Prostate gland (tissue), 2 donors: ENCODE measurements at regions not wholly inside any gene's neighbourhood (a gene's known extent, or its start where the extent isn't known, plus 50 kb on each side); places are given as distances from the start of the nearest gene placed in this dataset.

Source experiments
- DNase-seq: peaks from one replicate; pipeline ENCODE4 v3.0.0-alpha.2; 2019; ENCODE audit warnings: low spot score
- H3K27ac ChIP-seq, 2 donors: fragments of 200-600 bp; sonication (generic); 2 replicates each; pipeline ENCODE4 v1.5.1; 2017 to 2019
- H3K27me3 ChIP-seq: fragments of 200-600 bp; sonication (generic); replicated peaks from 2 replicates; pipeline ENCODE4 v1.5.1; 2019; ENCODE audit not compliant: insufficient read depth
- H3K36me3 ChIP-seq, 2 donors: fragments of 200-600 bp; sonication (generic); 1 replicate in 1 of 2; 2 replicates in 1 of 2; pipeline versions ENCODE4 v1.5.1 to v1.8.1; 2017 to 2019
- H3K4me1 ChIP-seq: fragments of 200-600 bp; sonication (generic); replicated peaks from 2 replicates; pipeline ENCODE4 v1.5.1; 2019
- H3K4me3 ChIP-seq, 2 donors: fragments of 200-600 bp; sonication (generic); 2 replicates each; pipeline ENCODE4 v1.5.1; 2017 to 2019
- H3K9me3 ChIP-seq: fragments of 200-600 bp; sonication (generic); 2 replicates; pipeline ENCODE4 v1.5.1; 2017
- CTCF ChIP-seq, 4 experiments: fragments of 200-600 bp in 2 of 4; fragments of 450-650 bp in 2 of 4; sonication (generic) in 2 of 4; IDR thresholded peaks; 1 replicate in 3 of 4; 2 replicates in 1 of 4; pipeline ENCODE4 v1.5.1; 2016 to 2019; ENCODE audit warnings: antibody characterized with exemption in 4 of 4, mild to moderate bottlenecking in 2 of 4, moderate library complexity in 2 of 4
- POLR2A ChIP-seq: fragments of 450-650 bp; IDR thresholded peaks from one replicate; pipeline ENCODE4 v1.6.1; 2016; ENCODE audit warnings: antibody characterized with exemption, mild to moderate bottlenecking
- POLR2AphosphoS5 ChIP-seq: sonication (generic); formaldehyde crosslinking; IDR thresholded peaks from one replicate; pipeline ENCODE4 v1.6.1; 2017; ENCODE audit warnings: antibody characterized with exemption
- WGBS: methylation state at CpG from one replicate; pipeline ENCODE4 v1.1.5; 2018; 5-methylcytosine and 5-hydroxymethylcytosine counted together
- intact Hi-C: fragments of 100-400 bp; cut with DNase I; formaldehyde crosslinking; loops from one replicate; pipeline ENCODE4 v1.14.2; 2022

- peaks cover 3% of the 10 kb centered on the region for H3K4me1 ChIP-seq
- TF ChIP-seq CTCF (IDR thresholded peaks at IDR 0.05), result no peak
- TF ChIP-seq POLR2AphosphoS5, result no peak
- no peak for TF ChIP-seq POLR2A
- 78% methylated on average over 2 of the region's 2 CpGs for WGBS
- no peaks in the 10 kb centered on the region for H3K36me3 ChIP-seq
- H3K9me3 ChIP-seq, result no peaks in the 10 kb centered on the region
- H3K27me3 ChIP-seq, result no peaks in the 10 kb centered on the region
- no peak overlapping the region for H3K27ac ChIP-seq
- intact Hi-C loops, result no loop called here
- no peak overlapping the region for H3K4me3 ChIP-seq
- DNase-seq, result no peak
Measured at GRCh38 chr4:15143551-15143950, 141.3 kb downstream of the CPEB2 start.

- peaks cover 8% of the 10 kb centered on the region for H3K4me1 ChIP-seq
- no peaks in the 10 kb centered on the region for H3K36me3 ChIP-seq
- DNase-seq, result peak; percentile 9
- no peaks in the 10 kb centered on the region for H3K27me3 ChIP-seq
- no peak overlapping the region for H3K4me3 ChIP-seq
- no peak overlapping the region for H3K27ac ChIP-seq
- peak in 1 of 4 experiments; percentile 10 for TF ChIP-seq CTCF (IDR thresholded peaks at IDR 0.05)
- TF ChIP-seq POLR2AphosphoS5, result peak; percentile 51
- TF ChIP-seq POLR2A, result no peak
- 53% methylated on average over 9 of the region's 9 CpGs for WGBS
- H3K9me3 ChIP-seq, result no peaks in the 10 kb centered on the region
- intact Hi-C loops, result no loop called here
Measured at GRCh38 chr4:15144249-15144966, 142.1 kb downstream of the CPEB2 start.

GRCh38 chr4:15144967-15145295 lies 142.7 kb downstream of the CPEB2 start:
- no peaks in the 10 kb centered on the region for H3K9me3 ChIP-seq
- no peak for DNase-seq
- H3K4me1 ChIP-seq, result peaks cover 11% of the 10 kb centered on the region
- H3K36me3 ChIP-seq, result no peaks in the 10 kb centered on the region
- H3K27me3 ChIP-seq, result no peaks in the 10 kb centered on the region
- intact Hi-C loops, result no loop called here
- H3K4me3 ChIP-seq, result no peak overlapping the region
- TF ChIP-seq POLR2A, result no peak
- TF ChIP-seq POLR2AphosphoS5, result no peak
- TF ChIP-seq CTCF (IDR thresholded peaks at IDR 0.05), result no peak
- WGBS, result 96% methylated on average over 7 of the region's 7 CpGs
- H3K27ac ChIP-seq, result no peak overlapping the region

GRCh38 chr4:15145709-15146108 lies 143.4 kb downstream of the CPEB2 start:
- Histone ChIP-seq H3K9me3 (no peaks in the 10 kb centered on the region), H3K27me3 (no peaks in the 10 kb centered on the region), H3K36me3 (no peaks in the 10 kb centered on the region), H3K27ac (peak overlapping the region in 1 of 2 donors; percentile 33), H3K4me3 (no peak overlapping the region), H3K4me1 (peaks cover 19% of the 10 kb centered on the region)
- no peak for TF ChIP-seq CTCF (IDR thresholded peaks at IDR 0.05)
- no peak for TF ChIP-seq POLR2A
- no peak for TF ChIP-seq POLR2AphosphoS5
- DNase-seq, result peak; percentile 25
- intact Hi-C loops, result no loop called here
- WGBS, result 30% methylated on average over 7 of the region's 7 CpGs

- TF ChIP-seq POLR2AphosphoS5 (no peak), POLR2A (no peak), CTCF (IDR thresholded peaks at IDR 0.05) (no peak)
- no peak for DNase-seq
- Histone ChIP-seq H3K36me3 (no peaks in the 10 kb centered on the region), H3K4me1 (peaks cover 21% of the 10 kb centered on the region), H3K27me3 (no peaks in the 10 kb centered on the region), H3K27ac (no peak overlapping the region), H3K4me3 (no peak overlapping the region), H3K9me3 (no peaks in the 10 kb centered on the region)
- intact Hi-C loops, result no loop called here
- WGBS, result 61% methylated on average over 5 of the region's 5 CpGs
Measured at GRCh38 chr4:15147714-15148113, 145.4 kb downstream of the CPEB2 start.
